ENCODE measurements at regions not wholly inside any gene's neighbourhood (a gene's known extent, or its start where the extent isn't known, plus 50 kb on each side); places are given as distances from the start of the nearest gene placed in this dataset.

DNA sequence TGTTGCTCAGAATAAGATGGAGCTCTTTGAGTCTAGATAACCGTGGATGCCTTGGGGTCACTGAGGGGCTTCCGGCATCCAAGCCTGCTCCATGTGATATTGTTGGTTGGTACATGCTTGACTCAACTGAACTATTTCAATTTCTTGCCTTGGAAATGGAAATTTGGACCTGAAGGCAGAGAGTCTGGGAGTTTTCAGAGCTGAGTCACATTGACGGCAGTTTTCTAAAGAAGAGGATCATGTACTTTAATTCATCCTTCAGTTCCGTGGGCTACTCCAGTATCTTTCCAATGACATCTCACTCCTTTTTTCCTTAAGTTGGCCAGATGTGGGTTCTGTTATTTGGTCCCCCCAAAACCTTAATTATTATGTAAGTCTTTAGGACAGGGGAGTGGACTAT, 100.5 kb downstream of the MFAP3L start:
- Histone ChIP-seq H3K79me2 (ENCODE audit: control insufficient read depth, insufficient read depth, low read length) (no peaks in the 10 kb centered on the region), H3K27ac (ENCODE audit: control insufficient read depth, insufficient read depth) (no peak overlapping the region), H3K4me3 (no peak overlapping the region), H3K36me3 (ENCODE audit: control insufficient read depth in 2 of 2, insufficient read depth in 2 of 2, low read length in 1 of 2) (no peaks in the 10 kb centered on the region), H3K4me2 (ENCODE audit: control insufficient read depth, insufficient read depth) (no peak overlapping the region), H3K9me3 (replicated peaks; ENCODE audit: control insufficient read depth, insufficient read depth, low read length) (no peaks in the 10 kb centered on the region), H4K20me1 (ENCODE audit: control insufficient read depth, insufficient read depth) (no peaks in the 10 kb centered on the region), H3K9ac (ENCODE audit: control insufficient read depth, insufficient read depth, low read length) (no peak overlapping the region), H3K27me3 (replicated peaks in 1 of 2; ENCODE audit: control insufficient read depth in 2 of 2, insufficient read depth in 2 of 2, low read length in 1 of 2) (peaks cover 1 to 2% of the 10 kb centered on the region in 2 experiments; a peak in 1 of 4 replicates), H2AFZ (ENCODE audit: control insufficient read depth, low read depth, low read length) (no peak overlapping the region), H3K4me1 (ENCODE audit: control insufficient read depth, insufficient read depth, low read length) (no peaks in the 10 kb centered on the region)
- in situ Hi-C loops (cut with MboI) = no loop called here
- DNase-seq (ENCODE audit: low read depth, low spot score) = no peak
- ChIA-PET RAD21 (ENCODE audit: unreplicated experiment) (no interaction called here), POLR2A (no interaction called here), CTCF (no interaction called here), SMC1A (ENCODE audit: uncharacterized antibody, unreplicated experiment) (interaction anchor here (0.6 kb wide), 1 partner anchor 331 kb away, joined by 3 read pairs; no protein-coding TSS in a partner anchor)
- no peak for TF ChIP-seq RBBP5 (conservative IDR thresholded peaks at IDR 0.05)
- no peak for TF ChIP-seq DPF2 (IDR thresholded peaks at IDR 0.05)
- no peak for TF ChIP-seq JUND (IDR thresholded peaks at IDR 0.05; ENCODE audit: low read depth, low read length)
- no peak for TF ChIP-seq POLR2A (IDR thresholded peaks at IDR 0.05; ENCODE audit: low read depth, low read length)
- no peak for TF ChIP-seq CHD2 (IDR thresholded peaks at IDR 0.05; ENCODE audit: borderline replicate concordance, low read depth, low read length)
- ATAC-seq = no peak
- 26% methylated on average over 4 of the region's 4 CpGs for WGBS (ENCODE audit: insufficient coverage, insufficient replicate concordance, low lambda C conversion rate, missing lambda C conversion rate)
- no TSS peak for BruUV-seq (replicated peaks)
- FAIRE-seq = no peak
- intact Hi-C loops (cut with micrococcal nuclease; ENCODE audit: unreplicated experiment) = no loop called here

DNA sequence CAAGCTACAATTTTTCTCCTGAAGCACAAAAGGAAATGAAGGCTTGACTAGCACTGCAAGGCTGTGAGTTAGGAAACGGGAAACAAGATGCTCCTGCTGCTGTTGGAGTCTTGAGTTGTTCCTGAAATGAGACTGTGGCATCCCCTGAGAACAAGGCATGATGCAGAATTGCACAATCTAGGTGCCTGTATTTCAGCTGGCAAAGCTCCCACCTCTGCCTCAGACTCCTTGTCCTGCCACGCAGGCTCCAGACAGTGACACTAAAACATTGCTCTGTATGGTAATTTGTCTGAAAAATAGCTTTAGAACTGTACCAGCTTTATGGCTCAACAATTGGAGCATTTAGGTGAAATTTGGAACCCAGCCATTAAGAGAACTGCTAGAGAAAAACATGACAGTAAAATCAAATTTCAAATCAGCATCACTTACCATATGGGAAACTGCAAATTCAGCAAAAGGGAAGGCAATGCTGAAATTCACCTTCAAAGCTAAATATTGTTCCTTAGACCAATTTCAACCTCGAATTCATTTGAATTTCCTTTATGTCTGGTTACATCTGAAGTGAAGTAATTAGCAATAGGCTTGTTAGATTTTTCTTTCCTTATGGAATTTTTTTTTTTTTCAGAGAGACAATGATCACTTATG, 103.4 kb downstream of the MFAP3L start:
- SMC1A ChIA-PET (ENCODE audit: uncharacterized antibody, unreplicated experiment) = interaction anchor here (0.7 to 1.4 kb wide), 3 partner anchors 9 to 68 kb away, joined by 3 to 4 read pairs (median 4); no protein-coding TSS in a partner anchor
- Histone ChIP-seq H3K4me3 (no peak overlapping the region), H3K27me3 (replicated peaks in 1 of 2; ENCODE audit: control insufficient read depth in 2 of 2, insufficient read depth in 2 of 2, low read length in 1 of 2) (peaks cover 1 to 2% of the 10 kb centered on the region in 2 experiments; a peak in 1 of 4 replicates), H2AFZ (ENCODE audit: control insufficient read depth, low read depth, low read length) (no peak overlapping the region), H3K9ac (ENCODE audit: control insufficient read depth, insufficient read depth, low read length) (no peak overlapping the region), H3K4me1 (ENCODE audit: control insufficient read depth, insufficient read depth, low read length) (no peaks in the 10 kb centered on the region), H3K27ac (ENCODE audit: control insufficient read depth, insufficient read depth) (no peak overlapping the region), H3K36me3 (ENCODE audit: control insufficient read depth in 2 of 2, insufficient read depth in 2 of 2, low read length in 1 of 2) (no peaks in the 10 kb centered on the region), H3K9me3 (replicated peaks; ENCODE audit: control insufficient read depth, insufficient read depth, low read length) (no peaks in the 10 kb centered on the region), H3K4me2 (ENCODE audit: control insufficient read depth, insufficient read depth) (no peak overlapping the region), H3K79me2 (ENCODE audit: control insufficient read depth, insufficient read depth, low read length) (no peaks in the 10 kb centered on the region), H4K20me1 (ENCODE audit: control insufficient read depth, insufficient read depth) (no peaks in the 10 kb centered on the region)
- no peak for FAIRE-seq
- 10% methylated on average over 3 of the region's 3 CpGs for WGBS (ENCODE audit: insufficient coverage, insufficient replicate concordance, low lambda C conversion rate, missing lambda C conversion rate)
- CTCF ChIA-PET = no interaction called here
- ATAC-seq = no peak
- RAD21 ChIA-PET (ENCODE audit: unreplicated experiment) = no interaction called here
- DNase-seq (ENCODE audit: low read depth, low spot score) = no peak
- POLR2A ChIA-PET = no interaction called here
- in situ Hi-C loops (cut with MboI) (no loop called here), intact Hi-C loops (cut with micrococcal nuclease; ENCODE audit: unreplicated experiment) (no loop called here)
- TF ChIP-seq SIN3A (IDR thresholded peaks at IDR 0.05; ENCODE audit: low read depth, low read length) = no peak
- TF ChIP-seq JUNB (IDR thresholded peaks at IDR 0.05) = no peak
- TF ChIP-seq, protein P1, sequence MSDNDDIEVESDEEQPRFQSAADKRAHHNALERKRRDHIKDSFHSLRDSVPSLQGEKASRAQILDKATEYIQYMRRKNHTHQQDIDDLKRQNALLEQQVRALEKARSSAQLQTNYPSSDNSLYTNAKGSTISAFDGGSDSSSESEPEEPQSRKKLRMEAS (IDR thresholded peaks at IDR 0.05; ENCODE audit: low read depth, low read length) = no peak
- no peak for TF ChIP-seq WRNIP1 (IDR thresholded peaks at IDR 0.05; ENCODE audit: borderline replicate concordance, low read depth, low read length)
- TF ChIP-seq, protein P2, sequence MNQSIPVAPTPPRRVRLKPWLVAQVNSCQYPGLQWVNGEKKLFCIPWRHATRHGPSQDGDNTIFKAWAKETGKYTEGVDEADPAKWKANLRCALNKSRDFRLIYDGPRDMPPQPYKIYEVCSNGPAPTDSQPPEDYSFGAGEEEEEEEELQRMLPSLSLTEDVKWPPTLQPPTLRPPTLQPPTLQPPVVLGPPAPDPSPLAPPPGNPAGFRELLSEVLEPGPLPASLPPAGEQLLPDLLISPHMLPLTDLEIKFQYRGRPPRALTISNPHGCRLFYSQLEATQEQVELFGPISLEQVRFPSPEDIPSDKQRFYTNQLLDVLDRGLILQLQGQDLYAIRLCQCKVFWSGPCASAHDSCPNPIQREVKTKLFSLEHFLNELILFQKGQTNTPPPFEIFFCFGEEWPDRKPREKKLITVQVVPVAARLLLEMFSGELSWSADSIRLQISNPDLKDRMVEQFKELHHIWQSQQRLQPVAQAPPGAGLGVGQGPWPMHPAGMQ (IDR thresholded peaks at IDR 0.05; ENCODE audit: borderline replicate concordance) = no peak
- BruUV-seq (replicated peaks) = no TSS peak

Data from GM12878 (cell line).